HCT116 (cell line): ENCODE measurements at regions not wholly inside any gene's neighbourhood (a gene's known extent, or its start where the extent isn't known, plus 50 kb on each side); places are given as distances from the start of the nearest gene placed in this dataset.

Experiments
- EZH2 ChIP-seq: fragments of 200-600 bp; sonication (generic); IDR thresholded peaks from 2 replicates; pipeline ENCODE4 v1.6.1; 2017; ENCODE audit warnings: antibody characterized with exemption, mixed run types
- FOSL1 ChIP-seq: IDR thresholded peaks from 2 replicates; pipeline ENCODE4 v1.6.1; 2012; ENCODE audit warnings: low read depth
- POLR2A ChIP-seq: IDR thresholded peaks from 2 replicates; pipeline ENCODE4 v1.7.0; 2011; ENCODE audit warnings: borderline replicate concordance; ENCODE audit not compliant: insufficient read depth, insufficient read length; ENCODE audit errors: extremely low read depth
- RAD21 ChIP-seq: IDR thresholded peaks from 2 replicates; pipeline ENCODE4 v1.6.1; 2012; ENCODE audit warnings: low read depth, mild to moderate bottlenecking
- YY1 ChIP-seq: IDR thresholded peaks from 2 replicates; pipeline ENCODE4 v1.6.1; 2011; ENCODE audit warnings: low read length, low read depth, moderate library complexity, mild to moderate bottlenecking; ENCODE audit not compliant: insufficient replicate concordance; ENCODE audit errors: extremely low read depth
- TF ChIP-seq, protein P1 (sequence below), 3 experiments: fragments of 200-600 bp in 1 of 3; sonication (generic) in 1 of 3; IDR thresholded peaks in 2 of 3; conservative IDR thresholded peaks in 1 of 3; 2 replicates each; pipeline ENCODE4 v1.5.1; 2012 to 2017; ENCODE audit warnings: low read depth in 2 of 3, low read length in 2 of 3, antibody characterized with exemption in 1 of 3, borderline replicate concordance in 1 of 3, control low read depth in 1 of 3, mild to moderate bottlenecking in 1 of 3, mixed read lengths in 1 of 3, mixed run types in 1 of 3, moderate library complexity in 1 of 3; ENCODE audit not compliant: insufficient read depth in 1 of 3
- TF ChIP-seq, protein P2 (sequence below): IDR thresholded peaks from 2 replicates; pipeline ENCODE4 v1.6.1; 2011; ENCODE audit warnings: mild to moderate bottlenecking, low read length, moderate library complexity; ENCODE audit not compliant: insufficient replicate concordance; ENCODE audit errors: extremely low read depth

DNA sequence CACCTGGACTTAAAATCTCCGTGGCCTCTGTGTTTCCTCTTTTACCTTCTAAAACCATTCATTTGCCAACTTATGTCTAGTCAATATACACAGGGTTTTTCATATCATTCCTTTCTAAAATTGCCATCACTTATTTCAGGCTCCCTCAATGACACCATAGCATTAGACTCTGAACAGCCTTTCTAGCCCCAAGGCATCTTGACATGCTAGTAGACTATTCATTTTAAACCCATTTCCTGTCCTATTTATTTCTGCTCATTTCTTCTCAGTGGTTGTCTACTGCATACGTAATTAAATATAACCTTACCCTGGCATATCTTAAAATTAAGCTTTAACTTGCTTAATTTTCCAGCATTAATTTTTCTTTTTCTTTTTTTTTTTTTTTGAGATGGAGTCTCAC lies 83.2 kb downstream of the PHAX start:
- TF ChIP-seq RAD21 = no peak
- TF ChIP-seq FOSL1 = no peak
- TF ChIP-seq EZH2 = no peak
- TF ChIP-seq, protein P1, sequence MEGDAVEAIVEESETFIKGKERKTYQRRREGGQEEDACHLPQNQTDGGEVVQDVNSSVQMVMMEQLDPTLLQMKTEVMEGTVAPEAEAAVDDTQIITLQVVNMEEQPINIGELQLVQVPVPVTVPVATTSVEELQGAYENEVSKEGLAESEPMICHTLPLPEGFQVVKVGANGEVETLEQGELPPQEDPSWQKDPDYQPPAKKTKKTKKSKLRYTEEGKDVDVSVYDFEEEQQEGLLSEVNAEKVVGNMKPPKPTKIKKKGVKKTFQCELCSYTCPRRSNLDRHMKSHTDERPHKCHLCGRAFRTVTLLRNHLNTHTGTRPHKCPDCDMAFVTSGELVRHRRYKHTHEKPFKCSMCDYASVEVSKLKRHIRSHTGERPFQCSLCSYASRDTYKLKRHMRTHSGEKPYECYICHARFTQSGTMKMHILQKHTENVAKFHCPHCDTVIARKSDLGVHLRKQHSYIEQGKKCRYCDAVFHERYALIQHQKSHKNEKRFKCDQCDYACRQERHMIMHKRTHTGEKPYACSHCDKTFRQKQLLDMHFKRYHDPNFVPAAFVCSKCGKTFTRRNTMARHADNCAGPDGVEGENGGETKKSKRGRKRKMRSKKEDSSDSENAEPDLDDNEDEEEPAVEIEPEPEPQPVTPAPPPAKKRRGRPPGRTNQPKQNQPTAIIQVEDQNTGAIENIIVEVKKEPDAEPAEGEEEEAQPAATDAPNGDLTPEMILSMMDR (IDR thresholded peaks at IDR 0.05 in 2 of 3, conservative IDR thresholded peaks at IDR 0.05 in 1 of 3; ENCODE audit: borderline replicate concordance in 1 of 3, insufficient read depth in 1 of 3, low read depth in 2 of 3, low read length in 2 of 3) = no peak
- TF ChIP-seq, protein P2, sequence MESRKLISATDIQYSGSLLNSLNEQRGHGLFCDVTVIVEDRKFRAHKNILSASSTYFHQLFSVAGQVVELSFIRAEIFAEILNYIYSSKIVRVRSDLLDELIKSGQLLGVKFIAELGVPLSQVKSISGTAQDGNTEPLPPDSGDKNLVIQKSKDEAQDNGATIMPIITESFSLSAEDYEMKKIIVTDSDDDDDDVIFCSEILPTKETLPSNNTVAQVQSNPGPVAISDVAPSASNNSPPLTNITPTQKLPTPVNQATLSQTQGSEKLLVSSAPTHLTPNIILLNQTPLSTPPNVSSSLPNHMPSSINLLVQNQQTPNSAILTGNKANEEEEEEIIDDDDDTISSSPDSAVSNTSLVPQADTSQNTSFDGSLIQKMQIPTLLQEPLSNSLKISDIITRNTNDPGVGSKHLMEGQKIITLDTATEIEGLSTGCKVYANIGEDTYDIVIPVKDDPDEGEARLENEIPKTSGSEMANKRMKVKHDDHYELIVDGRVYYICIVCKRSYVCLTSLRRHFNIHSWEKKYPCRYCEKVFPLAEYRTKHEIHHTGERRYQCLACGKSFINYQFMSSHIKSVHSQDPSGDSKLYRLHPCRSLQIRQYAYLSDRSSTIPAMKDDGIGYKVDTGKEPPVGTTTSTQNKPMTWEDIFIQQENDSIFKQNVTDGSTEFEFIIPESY = no peak
- no peak for TF ChIP-seq YY1
- no peak for TF ChIP-seq POLR2A
